CD4-positive, alpha-beta T cell treated with Interleukin-1 beta for 1 hour (primary cell): ENCODE measurements at regions not wholly inside any gene's neighbourhood (a gene's known extent, or its start where the extent isn't known, plus 50 kb on each side); places are given as distances from the start of the nearest gene placed in this dataset.

Source experiments
- DNase-seq, 2 donors: peaks; one replicate each; pipeline ENCODE4 v3.0.0-alpha.2; 2020 to 2022

DNA sequence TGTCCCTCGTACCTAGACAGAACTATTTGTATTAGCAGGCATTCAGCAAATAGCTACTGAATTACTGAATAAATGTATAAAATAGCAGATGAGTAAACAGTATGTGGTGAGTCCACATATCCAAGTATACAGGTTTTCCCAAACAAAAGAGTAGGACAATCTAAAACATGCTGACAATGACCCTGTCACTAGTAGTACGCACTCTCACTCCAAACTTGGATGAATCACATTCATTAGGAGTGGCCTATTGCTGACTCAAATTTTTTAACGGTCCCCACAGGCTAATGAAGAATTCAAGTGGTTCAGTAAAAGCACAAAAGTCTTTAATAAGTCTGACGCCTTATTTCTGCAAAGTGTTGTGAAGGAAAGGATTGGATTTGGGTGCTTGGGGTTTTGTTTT, 449.3 kb upstream of the THBS1 start:
- DNase-seq = no peak

DNA sequence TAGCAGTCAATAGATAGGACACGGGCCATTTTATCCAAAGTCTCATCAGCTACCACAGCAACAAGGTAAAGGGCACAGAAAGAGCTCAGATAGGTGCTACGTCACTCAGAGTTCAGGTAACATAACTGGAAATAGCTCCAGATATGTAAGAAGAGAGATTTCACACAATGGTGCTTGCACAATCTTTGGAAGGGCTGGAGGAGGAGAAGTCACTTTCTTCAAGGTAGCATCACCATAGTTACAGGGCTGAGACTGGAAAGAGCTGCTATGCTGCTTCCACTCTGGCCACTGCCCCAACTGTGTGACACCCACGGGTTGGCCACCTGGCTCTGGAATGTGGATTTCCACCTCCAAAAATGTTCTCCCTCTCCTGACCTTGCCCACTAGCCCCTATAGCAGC, 448.8 kb upstream of the THBS1 start:
- no peak for DNase-seq

DNA sequence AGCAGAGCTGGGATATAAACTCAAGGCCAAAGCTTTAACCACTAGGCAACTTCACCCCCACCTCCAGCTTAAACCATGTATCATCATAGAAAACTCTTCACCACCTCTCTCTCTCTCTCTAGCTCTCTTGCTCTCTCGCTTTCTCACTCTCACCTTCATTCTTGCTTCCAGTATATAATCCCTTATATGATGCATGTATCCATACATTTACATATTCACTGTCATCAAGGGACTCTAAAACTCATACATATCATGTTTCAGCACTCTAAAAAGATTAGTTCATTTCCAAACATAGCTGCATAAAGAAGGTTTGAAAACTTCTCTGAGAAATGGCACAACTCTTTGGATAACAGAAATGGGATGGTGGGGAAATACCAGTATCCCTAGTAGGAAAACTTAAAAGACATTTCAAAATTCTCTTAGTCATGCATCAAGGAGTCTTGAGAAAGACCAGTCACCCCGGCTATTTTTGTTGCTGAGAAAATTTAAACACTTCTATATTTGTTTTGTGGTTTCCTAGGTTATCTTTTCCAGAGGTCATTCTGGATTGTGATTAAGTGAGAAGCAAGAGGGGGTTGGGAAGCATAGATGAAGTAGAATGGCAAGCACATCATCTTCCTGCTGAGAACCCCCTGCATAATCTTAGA, 447.8 kb upstream of the THBS1 start:
- no peak for DNase-seq

DNA sequence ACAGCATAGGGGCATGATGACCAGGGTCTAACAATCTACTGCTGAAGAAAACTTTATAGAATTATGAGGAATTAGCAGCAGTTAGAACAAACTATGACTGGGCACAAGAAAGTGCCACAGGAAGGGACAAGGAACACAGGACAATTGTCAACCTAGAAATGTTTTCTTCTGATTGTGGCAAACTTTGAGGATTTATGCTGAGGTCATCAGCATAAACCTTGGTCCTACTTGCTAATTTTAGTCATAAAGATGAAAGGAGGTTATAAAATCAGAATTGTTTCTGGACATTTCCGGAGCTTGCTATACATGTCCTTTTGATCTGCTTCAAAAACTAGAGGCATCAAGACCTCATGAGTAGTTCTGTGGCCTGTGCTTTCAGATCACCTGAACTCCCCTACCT, 446.6 kb upstream of the THBS1 start:
- no peak for DNase-seq

DNA sequence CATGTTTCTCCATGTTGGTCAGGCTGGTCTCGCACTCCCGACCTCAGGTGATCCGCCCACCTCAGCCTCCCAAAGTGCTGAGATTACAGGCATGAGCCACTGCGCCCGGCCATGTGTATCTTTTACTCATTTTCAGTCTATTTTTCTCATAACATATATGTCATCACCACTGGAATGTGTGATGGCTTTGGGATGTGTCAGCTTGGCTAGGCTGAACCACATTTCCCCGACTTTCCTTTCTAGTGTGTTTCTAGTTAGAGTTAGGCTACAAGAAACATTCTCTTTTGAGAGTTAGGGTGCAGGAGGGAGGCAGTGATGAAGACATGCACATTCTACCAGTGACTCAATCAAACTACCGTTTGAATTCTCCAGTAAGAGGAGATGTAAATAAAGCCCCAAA, 444.9 kb upstream of the THBS1 start:
- no peak for DNase-seq

DNA sequence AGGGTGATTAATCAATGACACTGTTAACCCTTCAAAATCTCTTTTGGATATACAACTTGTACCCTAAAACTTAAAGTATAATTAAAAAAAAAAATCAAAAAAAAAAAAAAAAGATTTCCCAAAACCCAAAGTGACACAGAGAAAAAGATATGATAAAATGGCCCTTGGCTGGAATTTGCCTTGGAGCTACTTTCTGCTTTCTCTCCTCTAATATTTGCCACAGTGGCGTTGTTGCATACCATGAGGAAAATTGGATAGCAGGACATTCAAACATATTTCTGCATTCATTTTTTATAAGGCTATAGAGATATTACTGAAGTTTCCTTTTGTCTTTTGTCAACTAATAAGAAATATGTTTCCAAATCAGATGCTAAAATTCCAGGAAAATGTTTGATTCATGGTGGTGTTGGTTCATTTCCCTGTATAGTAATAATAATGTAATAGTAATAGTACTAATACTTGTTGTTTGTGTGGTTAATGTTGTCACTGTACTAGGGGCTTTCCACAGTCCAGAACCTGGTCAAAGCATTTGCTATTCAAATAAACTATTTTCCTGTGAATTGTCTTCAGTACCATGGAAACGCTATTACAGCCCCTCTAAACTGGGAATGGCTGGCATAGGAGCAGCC, 441.3 kb upstream of the THBS1 start:
- DNase-seq = no peak

DNA sequence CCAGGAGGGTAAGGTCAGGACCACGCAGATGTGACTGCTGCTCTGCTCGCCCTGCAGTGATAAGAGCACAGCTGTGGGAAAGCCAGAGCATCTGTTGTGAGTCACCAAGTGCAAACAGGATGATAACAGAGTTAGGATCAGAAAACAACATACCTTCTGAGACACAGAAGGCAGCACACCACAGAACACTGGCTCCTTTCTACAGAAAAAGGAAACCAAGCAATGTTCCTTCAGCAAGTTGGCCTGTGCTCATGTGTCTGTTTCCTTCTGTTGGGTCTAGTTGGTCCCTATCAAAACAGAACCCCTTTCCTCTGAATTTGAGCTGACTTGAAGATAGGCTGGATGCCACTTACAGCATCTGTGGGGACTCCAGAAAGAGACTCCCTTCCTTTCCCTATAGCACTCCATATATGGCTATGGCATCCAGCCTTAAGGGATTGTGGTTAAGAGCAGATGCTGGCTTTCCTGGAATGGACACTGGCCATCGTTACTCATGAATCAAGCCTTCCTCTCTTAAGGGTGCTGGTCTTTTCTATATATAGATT, 440.7 kb upstream of the THBS1 start:
- DNase-seq = no peak

DNA sequence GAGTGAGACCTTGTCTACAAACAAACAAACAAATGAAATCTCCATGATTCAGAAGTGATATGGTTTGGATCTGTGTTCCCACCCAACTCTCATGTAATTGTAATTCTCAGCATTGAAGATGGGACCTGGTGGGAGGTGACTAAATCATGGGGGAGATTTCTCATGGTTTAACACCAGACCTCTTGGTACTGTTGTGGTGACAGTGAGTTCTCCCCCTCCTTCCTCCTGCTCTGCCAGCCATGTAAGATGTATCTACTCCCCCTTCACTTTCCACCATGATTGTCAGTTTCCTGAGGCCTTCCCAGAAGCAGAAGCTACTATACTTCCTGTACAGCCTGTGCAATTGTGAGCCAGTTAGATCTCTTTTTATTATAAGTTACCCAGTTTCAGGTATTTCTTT, 438.4 kb upstream of the THBS1 start:
- no peak for DNase-seq

DNA sequence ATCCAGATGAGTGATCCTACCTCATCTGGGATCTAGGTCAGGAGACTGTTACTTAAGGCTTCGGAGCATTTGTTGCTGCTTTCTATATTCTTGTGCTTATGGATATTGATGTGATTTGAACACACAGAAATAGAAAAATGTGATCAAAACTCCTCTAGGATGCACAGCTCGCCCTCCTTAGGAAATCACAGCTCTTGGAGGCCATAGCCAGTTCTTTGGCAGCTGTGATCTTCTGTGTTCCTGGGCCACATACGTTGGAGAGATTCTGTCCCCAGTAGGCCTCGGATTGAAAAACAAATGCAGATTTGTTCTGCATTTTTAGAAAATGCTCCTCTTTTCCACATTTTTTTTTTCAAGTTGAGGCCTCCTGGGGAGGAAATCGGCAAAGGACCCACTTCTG, 437.4 kb upstream of the THBS1 start:
- no peak for DNase-seq

DNA sequence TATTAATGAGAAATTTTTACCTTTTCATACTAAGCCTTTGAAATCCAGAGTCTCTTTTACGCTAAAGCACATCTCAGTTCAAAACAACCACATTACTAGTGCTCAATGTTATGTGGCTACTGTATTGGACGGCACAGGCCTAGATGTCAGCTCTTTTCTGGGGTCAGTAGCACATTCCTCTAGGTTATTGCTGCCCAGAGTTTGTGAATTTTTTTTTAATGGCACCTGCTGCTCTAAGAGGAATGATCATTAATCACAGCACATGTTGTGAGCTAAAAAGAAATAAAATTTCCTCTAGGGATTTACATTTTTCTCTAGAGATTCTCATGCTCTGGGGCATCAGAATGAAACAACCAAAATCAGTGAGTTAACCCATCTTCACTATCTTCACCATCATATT, 436.8 kb upstream of the THBS1 start:
- no peak for DNase-seq

DNA sequence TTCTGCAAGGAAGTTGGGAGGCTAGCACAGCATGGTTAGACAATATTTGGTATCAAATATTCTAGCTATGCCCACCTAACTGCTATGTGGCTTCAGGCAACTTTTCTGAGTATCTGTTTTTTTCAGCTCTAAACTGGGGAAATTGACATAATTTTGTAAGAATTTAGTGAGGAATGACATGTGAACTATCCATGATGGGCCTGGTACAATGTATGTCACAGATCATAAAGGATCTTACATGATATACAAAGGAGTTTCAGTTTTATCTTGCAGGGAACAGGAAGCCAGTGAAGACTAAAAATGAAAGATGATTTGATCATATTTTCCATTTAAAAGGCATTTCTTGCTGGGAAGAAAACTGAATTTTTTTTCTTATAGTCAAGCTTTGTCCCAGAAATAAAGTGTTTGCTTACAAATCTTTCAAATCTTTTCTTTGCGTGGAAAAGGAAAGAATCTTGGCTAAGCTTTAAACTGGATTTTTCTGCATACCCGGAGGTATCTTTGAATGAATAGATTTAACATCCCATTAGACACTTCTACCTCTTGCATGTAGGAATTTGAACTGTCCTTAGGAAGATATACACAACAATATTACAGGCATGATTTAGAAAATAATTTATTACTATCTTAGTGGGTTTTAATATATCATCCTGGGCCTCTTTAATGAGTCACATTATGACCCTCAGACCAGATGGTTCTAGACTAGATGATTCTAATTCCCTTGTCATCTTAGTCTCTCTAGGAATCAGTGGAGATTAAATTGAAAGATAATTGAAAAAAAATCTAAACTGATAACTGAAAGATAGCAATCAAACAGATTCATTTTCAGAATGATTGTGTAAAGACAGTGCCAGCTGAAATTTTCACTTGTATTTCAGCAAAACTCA, 436.0 kb upstream of the THBS1 start:
- DNase-seq = no peak

DNA sequence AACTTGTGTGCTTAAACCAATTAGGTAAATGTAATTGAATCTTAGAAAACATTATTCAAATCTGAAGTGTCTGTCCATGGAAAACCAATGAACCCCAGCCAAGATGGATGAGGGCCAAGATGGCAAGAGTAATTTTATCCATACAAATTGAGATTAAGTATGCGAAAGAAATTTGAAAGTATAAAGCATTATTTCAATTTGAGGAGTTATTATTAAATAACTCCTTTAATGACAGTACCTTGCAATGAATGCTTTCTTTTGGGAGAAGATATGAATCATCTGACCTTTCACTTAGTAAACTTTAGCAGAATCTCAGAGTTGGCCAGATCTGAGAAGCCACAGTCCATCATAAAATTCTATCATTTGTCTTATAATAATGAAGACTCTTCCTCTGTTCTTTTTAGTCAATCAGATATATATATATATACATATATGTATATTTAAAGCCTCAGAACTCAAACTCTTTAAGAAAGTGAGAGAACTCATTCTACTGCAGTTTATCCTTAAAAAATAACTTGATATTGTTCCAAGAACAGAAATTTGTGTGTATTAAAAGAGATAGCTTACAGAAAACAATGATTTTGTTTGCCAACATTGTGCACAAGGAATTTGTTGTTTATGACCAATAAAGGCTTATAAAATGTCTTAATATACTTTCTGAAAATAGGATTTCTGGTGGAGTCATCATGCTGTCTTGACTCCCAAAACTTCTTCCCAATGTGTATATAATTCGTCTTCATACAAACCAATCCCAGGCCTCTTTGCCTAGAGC, 434.8 kb upstream of the THBS1 start:
- DNase-seq = no peak

DNA sequence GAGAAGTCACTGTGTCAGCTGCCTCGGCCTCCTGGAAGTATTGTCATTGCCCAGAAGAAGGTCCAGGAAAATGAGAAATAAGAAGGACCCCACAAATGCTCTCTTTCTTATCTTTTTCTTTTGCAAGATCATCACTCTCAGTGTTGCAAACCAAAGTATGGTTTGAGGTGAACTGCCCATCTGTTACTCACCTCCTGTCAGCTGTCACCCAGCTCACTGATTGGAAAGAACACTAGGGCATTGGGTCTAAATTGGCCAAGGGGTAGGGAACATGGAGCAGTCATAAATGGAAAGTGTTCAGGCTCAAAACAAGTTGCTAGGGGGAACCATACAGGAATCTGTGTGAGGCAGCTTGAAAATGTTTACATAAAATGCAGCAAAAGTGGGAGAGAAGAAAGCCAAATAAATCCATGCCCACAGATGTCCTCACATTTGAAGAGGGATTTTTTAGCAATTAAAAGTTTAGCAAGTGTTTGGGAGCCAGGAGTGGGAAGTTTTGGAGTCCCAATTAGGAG, 431.2 kb upstream of the THBS1 start:
- DNase-seq = no peak

DNA sequence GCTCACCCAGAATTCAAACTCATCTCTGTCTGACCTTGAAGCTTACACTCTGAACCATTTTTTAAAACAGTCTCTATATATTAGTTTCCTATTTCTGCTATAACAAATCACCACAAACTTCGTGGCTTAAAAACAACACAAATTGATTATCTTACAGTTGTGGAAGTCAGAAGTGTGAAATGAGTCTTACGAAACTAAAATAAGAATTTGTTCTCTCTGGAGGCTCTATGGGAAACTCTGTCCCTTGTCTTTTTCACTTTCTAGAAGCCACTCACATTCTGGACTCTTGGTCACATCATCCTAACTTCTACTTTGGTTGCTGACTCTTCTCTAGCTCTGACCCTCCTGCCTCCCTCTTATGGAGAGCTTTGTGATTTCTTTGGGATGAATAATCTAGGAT, 429.3 kb upstream of the THBS1 start:
- no peak for DNase-seq

DNA sequence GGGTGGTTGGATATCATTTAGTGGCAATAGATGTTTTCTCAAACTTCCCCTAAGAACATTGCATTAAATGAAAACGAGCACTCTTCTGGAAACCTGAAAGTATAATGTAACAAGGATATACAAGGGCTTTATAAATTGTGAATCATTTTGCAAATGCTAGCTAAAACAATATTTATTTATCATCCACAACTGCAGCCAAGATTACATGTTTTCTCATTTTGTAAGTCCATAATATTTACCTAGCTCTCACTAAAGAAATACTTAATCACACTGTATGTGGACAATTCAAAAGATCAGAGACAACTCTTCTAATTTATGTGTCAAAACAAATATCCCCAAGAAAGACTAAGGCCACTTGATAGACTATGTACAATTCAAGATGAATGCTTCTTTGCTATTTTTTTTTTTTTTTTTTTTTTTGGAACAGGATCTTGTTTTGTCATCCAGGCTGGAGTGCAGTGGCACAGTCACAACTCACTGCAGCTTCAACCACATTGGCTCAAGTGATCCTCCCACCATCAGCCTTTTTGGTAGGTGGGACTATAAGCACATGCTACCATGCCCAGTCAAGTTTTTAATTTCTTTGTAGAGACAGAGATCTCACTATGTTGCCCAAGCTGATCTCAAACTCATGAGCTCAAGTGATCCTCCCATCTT, 427.7 kb upstream of the THBS1 start:
- DNase-seq = no peak

DNA sequence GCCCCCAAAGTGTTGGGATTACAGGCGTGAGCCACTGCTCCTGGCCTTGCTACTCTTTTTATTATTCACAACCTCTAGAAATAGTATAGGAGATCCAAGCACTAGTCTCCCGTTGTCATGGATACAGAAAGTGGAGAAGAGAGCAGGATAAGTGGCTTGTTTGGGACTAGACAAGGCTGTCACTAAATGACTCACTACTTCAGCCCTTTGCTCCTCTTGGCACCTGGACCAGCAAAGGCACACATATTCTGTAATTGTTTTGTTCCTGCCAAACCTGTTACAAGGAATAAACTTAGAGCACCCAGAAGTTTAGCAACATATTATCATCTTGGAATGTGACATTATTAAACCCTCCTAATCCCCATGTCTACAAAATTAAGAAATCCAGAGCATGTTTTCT, 427.2 kb upstream of the THBS1 start:
- no peak for DNase-seq

DNA sequence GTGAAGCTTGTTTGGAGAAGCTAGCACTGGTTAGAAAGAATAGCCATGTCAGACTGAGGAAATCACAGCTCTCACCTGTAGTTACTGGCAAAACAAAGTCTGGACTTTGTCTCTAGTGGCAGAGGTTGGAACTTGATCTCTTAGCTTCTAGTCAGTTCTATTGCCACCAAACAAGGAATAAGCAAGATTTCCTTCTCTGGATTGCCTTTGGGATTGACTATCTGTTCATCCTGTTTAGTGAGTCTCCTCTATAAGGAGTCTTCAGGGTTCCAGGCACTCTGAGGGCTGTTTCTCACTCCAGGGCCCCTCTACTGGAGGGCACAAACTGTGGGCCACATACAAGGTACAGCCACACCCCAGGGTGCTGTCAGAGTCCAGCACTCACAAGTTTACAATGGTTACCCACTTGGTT, 426.6 kb upstream of the THBS1 start:
- no peak for DNase-seq

DNA sequence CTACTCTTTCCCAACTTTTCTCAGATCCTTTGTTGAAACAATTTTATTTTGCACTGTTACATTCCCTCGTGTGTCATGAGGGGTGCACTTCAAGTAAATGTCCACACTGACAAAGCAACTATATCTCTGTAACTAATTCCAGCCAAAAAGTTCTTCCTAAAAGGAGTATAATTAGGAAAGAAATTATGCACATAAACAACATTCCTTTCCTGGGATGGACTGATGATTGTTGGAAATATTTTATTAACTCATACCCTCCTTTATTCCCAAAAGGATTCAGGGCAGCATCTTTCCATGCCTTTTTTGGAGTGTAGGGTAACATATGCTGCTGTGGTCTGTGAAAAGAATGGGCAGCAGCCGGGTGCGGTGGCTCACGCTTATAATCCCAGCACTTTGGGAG, 426.1 kb upstream of the THBS1 start:
- no peak for DNase-seq

DNA sequence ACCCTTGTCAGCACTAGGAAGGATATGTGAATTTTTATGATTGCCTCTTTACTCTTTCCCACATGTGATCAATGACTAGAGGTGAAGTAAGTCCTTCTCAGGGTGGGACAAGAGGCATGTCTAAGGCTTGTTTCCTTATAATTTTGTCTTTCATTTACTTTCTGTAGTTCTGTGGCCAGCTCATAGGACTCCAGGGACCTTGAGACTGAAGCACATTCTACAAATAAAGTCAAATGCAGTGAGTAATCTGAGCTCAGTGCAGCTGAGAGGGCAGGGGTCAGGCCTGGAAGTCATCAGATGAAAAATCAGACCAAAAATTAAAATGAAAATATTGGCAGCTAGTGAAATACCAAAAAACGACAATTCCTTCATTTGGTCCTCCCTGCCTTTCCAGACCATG, 424.7 kb upstream of the THBS1 start:
- DNase-seq = no peak

DNA sequence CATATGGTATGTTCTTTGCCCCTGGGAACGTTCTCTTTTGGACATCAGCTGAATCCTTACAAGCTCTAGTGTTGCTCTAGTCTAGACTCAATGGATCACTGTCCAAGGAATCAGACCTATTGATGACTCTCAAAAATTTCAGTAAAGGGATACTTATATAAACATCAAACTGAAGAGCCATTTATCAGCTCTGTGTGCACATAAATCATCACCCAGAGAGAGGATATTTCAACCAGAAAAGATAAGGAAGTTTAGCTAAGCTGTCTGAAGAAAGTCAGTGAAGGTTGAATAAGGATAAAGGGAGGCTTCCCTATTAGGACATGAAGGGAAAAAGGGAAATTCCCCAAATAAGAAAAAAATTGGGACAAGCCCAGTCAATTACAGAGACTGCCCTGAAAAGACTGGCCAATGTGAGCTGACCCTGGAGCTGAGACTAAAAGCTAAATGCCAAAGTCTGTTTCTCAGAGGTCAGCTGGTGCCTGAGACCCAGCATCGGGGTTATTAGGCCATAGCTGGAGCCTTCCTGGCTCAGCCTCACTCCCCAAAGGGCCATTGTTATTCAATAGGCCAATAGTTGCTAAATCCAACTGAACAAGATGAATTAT, 424.1 kb upstream of the THBS1 start:
- DNase-seq = no peak

DNA sequence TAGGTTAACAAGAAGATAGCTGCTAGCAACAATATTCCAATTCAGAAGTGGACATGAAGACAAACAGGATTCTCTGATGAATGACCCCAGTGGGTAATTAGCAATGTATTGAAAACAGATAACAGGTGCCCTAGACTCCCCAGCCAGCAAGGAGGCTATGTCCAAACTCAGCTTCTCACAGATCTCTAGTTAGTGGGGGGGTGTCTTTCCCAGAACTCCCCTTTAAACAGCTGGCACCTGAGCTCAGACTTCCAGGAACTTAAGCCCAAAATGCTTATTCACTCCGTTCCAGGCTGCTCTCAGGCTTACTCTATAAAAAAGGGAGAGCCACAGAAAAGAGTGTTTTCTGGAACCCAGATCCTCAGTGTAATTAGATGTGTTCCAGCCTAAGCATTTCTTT, 423.0 kb upstream of the THBS1 start:
- no peak for DNase-seq

DNA sequence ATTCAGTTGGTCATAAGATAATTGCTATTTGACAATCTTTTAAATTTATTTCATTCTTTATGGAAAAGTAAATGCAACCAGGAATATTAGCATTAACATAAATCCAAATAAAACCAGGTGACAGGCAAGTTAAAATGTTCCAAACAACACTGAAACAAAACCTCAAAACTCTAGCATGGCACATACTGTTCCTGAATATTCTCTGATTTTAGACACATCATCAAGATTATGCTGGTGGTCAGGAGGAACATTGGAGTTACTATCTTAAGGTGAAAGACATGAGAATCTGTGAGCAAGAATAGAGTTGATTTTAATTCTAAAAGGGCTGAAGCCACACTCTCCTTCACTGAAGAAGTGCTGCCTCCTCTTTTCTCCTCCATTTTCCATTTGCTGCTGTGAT, 421.0 kb upstream of the THBS1 start:
- no peak for DNase-seq
